ENCODE measurements at regions not wholly inside any gene's neighbourhood (a gene's known extent, or its start where the extent isn't known, plus 50 kb on each side); places are given as distances from the start of the nearest gene placed in this dataset.

GRCh38 chr6:8201679-8202078 is 99.3 kb upstream of the EEF1E1 start:
- Histone ChIP-seq H3K36me3 (no peaks in the 10 kb centered on the region), H3K27me3 (no peaks in the 10 kb centered on the region), H3K4me3 (no peak overlapping the region), H3K9me3 (no peaks in the 10 kb centered on the region), H3K4me1 (no peaks in the 10 kb centered on the region), H3K27ac (no peak overlapping the region)
- DNase-seq (no peak), ATAC-seq (ENCODE audit: low FRiP score in 2 of 2) (no peak)
- TF ChIP-seq CTCF (IDR thresholded peaks at IDR 0.05) (no peak), POLR2A (IDR thresholded peaks at IDR 0.05) (no peak)
- 75 to 78% methylated on average over 5 of the region's 5 CpGs for WGBS, 2 donors

GRCh38 chr6:8200255-8200654 is 97.9 kb upstream of the EEF1E1 start:
- Histone ChIP-seq H3K4me1 (no peaks in the 10 kb centered on the region), H3K27ac (no peak overlapping the region), H3K9me3 (no peaks in the 10 kb centered on the region), H3K4me3 (no peak overlapping the region), H3K36me3 (no peaks in the 10 kb centered on the region), H3K27me3 (no peaks in the 10 kb centered on the region)
- WGBS, 2 donors, result 69 to 82% methylated on average over 3 of the region's 3 CpGs
- no peak for DNase-seq
- TF ChIP-seq POLR2A (IDR thresholded peaks at IDR 0.05), result no peak
- TF ChIP-seq EP300 (IDR thresholded peaks at IDR 0.05), result no peak
- TF ChIP-seq CTCF (IDR thresholded peaks at IDR 0.05), result no peak
- TF ChIP-seq POLR2AphosphoS5 (IDR thresholded peaks at IDR 0.05), result no peak
- no peak for ATAC-seq (ENCODE audit: low FRiP score in 2 of 2)

- TF ChIP-seq EP300 (IDR thresholded peaks at IDR 0.05) (no peak), POLR2AphosphoS5 (IDR thresholded peaks at IDR 0.05) (no peak), POLR2A (IDR thresholded peaks at IDR 0.05) (no peak), CTCF (IDR thresholded peaks at IDR 0.05) (no peak)
- no peak for ATAC-seq (ENCODE audit: low FRiP score in 2 of 2)
- Histone ChIP-seq H3K36me3 (no peaks in the 10 kb centered on the region), H3K27ac (no peak overlapping the region), H3K9me3 (no peaks in the 10 kb centered on the region), H3K27me3 (no peaks in the 10 kb centered on the region), H3K4me1 (no peaks in the 10 kb centered on the region), H3K4me3 (no peak overlapping the region)
- no peak for DNase-seq
- WGBS, 2 donors, result 71 to 76% methylated on average over 4 of the region's 4 CpGs
Measured at GRCh38 chr6:8195714-8196102, 93.4 kb upstream of the EEF1E1 start.

- H3K27me3 ChIP-seq, result no peaks in the 10 kb centered on the region
- no peaks in the 10 kb centered on the region for H3K4me1 ChIP-seq
- ATAC-seq (ENCODE audit: low FRiP score in 2 of 2) (no peak), DNase-seq (no peak)
- no peaks in the 10 kb centered on the region for H3K36me3 ChIP-seq
- 54 to 66% methylated on average over 3 of the region's 3 CpGs for WGBS, 2 donors
- H3K4me3 ChIP-seq, result no peak overlapping the region
- H3K9me3 ChIP-seq, result no peaks in the 10 kb centered on the region
- TF ChIP-seq POLR2AphosphoS5 (IDR thresholded peaks at IDR 0.05), result no peak
- no peak for TF ChIP-seq CTCF (IDR thresholded peaks at IDR 0.05)
- no peak for TF ChIP-seq EP300 (IDR thresholded peaks at IDR 0.05)
- no peak for TF ChIP-seq POLR2A (IDR thresholded peaks at IDR 0.05)
- H3K27ac ChIP-seq, result no peak overlapping the region
Measured at GRCh38 chr6:8195040-8195713, 92.8 kb upstream of the EEF1E1 start.

GRCh38 chr6:8194490-8194889 is 92.1 kb upstream of the EEF1E1 start:
- TF ChIP-seq POLR2A (IDR thresholded peaks at IDR 0.05) (no peak), POLR2AphosphoS5 (IDR thresholded peaks at IDR 0.05) (no peak), CTCF (IDR thresholded peaks at IDR 0.05) (no peak), EP300 (IDR thresholded peaks at IDR 0.05) (no peak)
- no peaks in the 10 kb centered on the region for H3K9me3 ChIP-seq
- ATAC-seq (ENCODE audit: low FRiP score in 2 of 2) (no peak), DNase-seq (no peak)
- no peak overlapping the region for H3K4me3 ChIP-seq
- H3K4me1 ChIP-seq, result no peaks in the 10 kb centered on the region
- no peak overlapping the region for H3K27ac ChIP-seq
- no peaks in the 10 kb centered on the region for H3K36me3 ChIP-seq
- H3K27me3 ChIP-seq, result no peaks in the 10 kb centered on the region
- WGBS, 2 donors, result 66% methylated on average over 3 of the region's 3 CpGs
